Hepatocyte (in vitro differentiated cells): ENCODE measurements at regions not wholly inside any gene's neighbourhood (a gene's known extent, or its start where the extent isn't known, plus 50 kb on each side); places are given as distances from the start of the nearest gene placed in this dataset.

Source experiments
- DNase-seq: peaks from one replicate; pipeline ENCODE4 v3.0.0-alpha.2; 2016; ENCODE audit warnings: low spot score
- H2AFZ ChIP-seq: fragments of 200-600 bp; sonication (generic); 2 replicates; pipeline ENCODE4 v1.6.0; 2016; ENCODE audit warnings: antibody characterized with exemption, mild to moderate bottlenecking
- H3K27ac ChIP-seq: fragments of 200-600 bp; sonication (generic); 2 replicates; pipeline ENCODE4 v1.5.1; 2016; ENCODE audit warnings: mild to moderate bottlenecking
- H3K27me3 ChIP-seq: fragments of 200-600 bp; sonication (generic); 2 replicates; pipeline ENCODE4 v1.6.1; 2016
- H3K36me3 ChIP-seq: fragments of 200-600 bp; sonication (generic); replicated peaks from 2 replicates; pipeline ENCODE4 v1.5.1; 2016; ENCODE audit warnings: low read depth; ENCODE audit not compliant: insufficient read depth
- H3K4me1 ChIP-seq: fragments of 200-600 bp; sonication (generic); 2 replicates; pipeline ENCODE4 v1.5.1; 2016; ENCODE audit warnings: mild to moderate bottlenecking, moderate library complexity; ENCODE audit not compliant: insufficient read depth
- H3K4me2 ChIP-seq: fragments of 200-600 bp; sonication (generic); 2 replicates; pipeline ENCODE4 v1.6.0; 2016
- H3K4me3 ChIP-seq: fragments of 200-600 bp; sonication (generic); 2 replicates; pipeline ENCODE4 v1.5.1; 2016; ENCODE audit warnings: mild to moderate bottlenecking
- H3K79me2 ChIP-seq: fragments of 200-600 bp; sonication (generic); 2 replicates; pipeline ENCODE4 v1.6.0; 2017; ENCODE audit warnings: mild to moderate bottlenecking
- H3K9me2 ChIP-seq: fragments of 200-600 bp; sonication (generic); replicated peaks from 2 replicates; pipeline ENCODE4 v1.6.0; 2017; ENCODE audit warnings: mild to moderate bottlenecking; ENCODE audit not compliant: insufficient read depth
- H3K9me3 ChIP-seq: fragments of 200-600 bp; sonication (generic); 2 replicates; pipeline ENCODE4 v1.5.1; 2016; ENCODE audit warnings: low read depth, mild to moderate bottlenecking
- H4K20me1 ChIP-seq: fragments of 200-600 bp; sonication (generic); 2 replicates; pipeline ENCODE4 v1.6.0; 2016; ENCODE audit warnings: mild to moderate bottlenecking; ENCODE audit not compliant: insufficient read depth, poor library complexity, severe bottlenecking
- EZH2 ChIP-seq: fragments of 200-600 bp; sonication (generic); IDR thresholded peaks from 2 replicates; pipeline ENCODE4 v1.6.1; 2016; ENCODE audit warnings: antibody characterized with exemption, mild to moderate bottlenecking, borderline replicate concordance
- EZH2phosphoT487 ChIP-seq: fragments of 200-600 bp; sonication (generic); IDR thresholded peaks from one replicate; pipeline ENCODE4 v1.6.1; 2018; ENCODE audit warnings: antibody characterized with exemption, mild to moderate bottlenecking, low read depth, moderate library complexity; ENCODE audit not compliant: unreplicated experiment, severe bottlenecking
- WGBS: methylation state at CpG from one replicate; pipeline ENCODE4 v1.1.6; 2016; ENCODE audit warnings: low lambda C conversion rate; ENCODE audit errors: missing lambda C conversion rate; 5-methylcytosine and 5-hydroxymethylcytosine counted together
- TF ChIP-seq, protein P1 (sequence below): fragments of 200-600 bp; sonication (generic); IDR thresholded peaks from 2 replicates; pipeline ENCODE4 v1.5.1; 2016; ENCODE audit warnings: antibody characterized with exemption, mild to moderate bottlenecking; ENCODE audit not compliant: poor library complexity

DNA sequence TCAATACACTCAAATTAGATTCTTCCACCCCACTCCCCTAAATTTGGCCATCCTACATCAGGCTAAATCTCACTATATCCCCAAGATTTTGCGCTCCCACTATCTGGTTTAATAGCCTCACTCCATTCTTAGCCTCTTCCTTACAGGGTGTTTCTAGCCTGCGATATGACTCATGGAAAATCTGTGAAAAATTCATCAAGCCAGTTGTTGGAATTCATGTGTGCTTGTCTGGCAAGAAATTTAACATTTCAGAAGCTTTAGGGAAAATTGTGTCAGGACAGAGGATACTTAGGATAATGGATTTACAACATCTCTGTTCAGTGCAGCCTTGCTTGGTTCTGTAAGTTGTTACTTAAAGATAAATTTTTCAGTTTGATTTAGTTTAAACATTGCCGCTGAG lies 1249.9 kb upstream of the AUTS2 start:
- no peak overlapping the region for H3K4me2 ChIP-seq
- DNase-seq, result no peak
- H3K27ac ChIP-seq, result no peak overlapping the region
- H3K36me3 ChIP-seq, result no peaks in the 10 kb centered on the region
- H3K4me1 ChIP-seq, result no peaks in the 10 kb centered on the region
- no peaks in the 10 kb centered on the region for H4K20me1 ChIP-seq
- H3K27me3 ChIP-seq, result no peaks in the 10 kb centered on the region
- TF ChIP-seq EZH2, result no peak
- no peak overlapping the region for H3K4me3 ChIP-seq
- H3K79me2 ChIP-seq, result no peaks in the 10 kb centered on the region
- 99% methylated on average over 3 of the region's 3 CpGs for WGBS
- no peaks in the 10 kb centered on the region for H3K9me2 ChIP-seq
- H2AFZ ChIP-seq, result no peak overlapping the region
- no peaks in the 10 kb centered on the region for H3K9me3 ChIP-seq

DNA sequence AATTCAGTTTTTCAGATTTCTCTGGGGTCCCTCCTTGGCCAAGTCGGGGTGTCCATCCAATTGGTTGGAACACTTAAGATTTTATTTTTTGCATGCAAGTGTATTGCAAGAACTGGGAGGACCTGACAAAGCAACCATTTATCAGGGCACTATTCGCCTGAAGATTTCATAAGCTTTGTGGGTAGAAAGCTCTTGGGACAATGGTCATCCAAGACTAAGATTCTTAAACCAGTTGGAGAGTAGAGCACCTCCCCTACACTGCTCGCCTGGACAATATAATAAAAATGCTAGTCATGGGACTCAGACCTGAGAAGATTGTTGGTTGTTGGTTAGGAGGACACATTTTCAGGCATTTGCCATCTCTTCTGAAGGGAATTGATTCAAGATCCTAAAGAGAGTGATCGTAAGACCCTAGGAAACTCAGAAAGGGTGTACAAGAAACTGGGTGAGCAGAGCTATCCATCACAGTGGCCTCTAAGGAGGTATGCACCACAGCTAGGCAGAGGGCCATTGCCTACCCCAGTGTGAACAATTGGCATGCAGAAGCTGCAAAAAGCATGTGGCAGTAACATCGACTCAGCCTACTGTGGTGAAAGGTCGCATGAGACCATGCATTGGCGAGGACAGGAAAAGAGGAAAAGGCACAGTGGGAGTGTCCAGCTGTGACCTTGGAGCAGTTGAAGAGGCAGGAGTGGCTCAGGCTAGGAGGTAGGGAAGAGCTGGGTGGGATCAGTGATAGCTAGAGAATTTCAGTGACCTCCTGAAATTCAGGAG lies 1235.3 kb upstream of the AUTS2 start:
- 73% methylated on average over 7 of the region's 7 CpGs for WGBS

DNA sequence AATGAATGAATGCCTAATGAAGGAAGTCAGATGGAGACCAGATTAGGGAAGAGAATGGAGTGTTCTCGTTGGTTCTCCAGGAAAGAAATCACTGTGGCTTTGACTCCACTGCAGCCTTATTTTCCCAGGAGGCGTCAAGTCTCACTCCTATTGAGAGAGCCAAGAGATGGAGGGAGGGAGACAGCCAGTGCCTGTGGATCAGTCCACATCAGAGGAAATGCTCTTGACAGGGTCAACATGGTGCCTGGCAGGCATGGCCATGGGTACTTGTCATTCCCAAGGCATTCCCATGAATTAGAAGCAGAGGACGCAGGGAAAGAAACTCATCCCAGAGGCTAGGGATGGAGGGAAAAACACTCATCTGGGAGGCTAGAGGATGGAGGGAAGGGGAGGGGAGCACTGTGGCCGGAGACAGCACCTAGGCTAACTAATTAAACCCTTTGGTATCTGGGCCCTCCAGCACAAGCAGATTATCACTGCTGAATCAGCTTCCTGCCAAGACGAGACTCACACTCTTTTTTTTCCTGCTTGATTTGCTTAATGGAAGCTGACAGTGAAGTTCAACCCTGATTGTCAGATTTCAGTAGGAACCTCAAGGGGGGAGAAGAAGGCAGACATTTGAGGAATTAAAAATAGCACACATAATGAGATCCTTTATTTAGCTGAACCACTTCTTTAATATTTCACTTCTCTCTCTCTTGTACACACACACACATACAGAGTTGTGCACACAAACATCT lies 1233.2 kb upstream of the AUTS2 start:
- Histone ChIP-seq H3K27ac (no peak overlapping the region), H3K4me3 (no peak overlapping the region), H4K20me1 (no peaks in the 10 kb centered on the region), H3K27me3 (no peaks in the 10 kb centered on the region), H3K79me2 (no peaks in the 10 kb centered on the region), H2AFZ (no peak overlapping the region), H3K9me3 (no peaks in the 10 kb centered on the region), H3K36me3 (no peaks in the 10 kb centered on the region), H3K9me2 (no peaks in the 10 kb centered on the region), H3K4me2 (no peak overlapping the region), H3K4me1 (no peaks in the 10 kb centered on the region)
- no peak for DNase-seq
- no peak for TF ChIP-seq EZH2
- TF ChIP-seq, protein P1, sequence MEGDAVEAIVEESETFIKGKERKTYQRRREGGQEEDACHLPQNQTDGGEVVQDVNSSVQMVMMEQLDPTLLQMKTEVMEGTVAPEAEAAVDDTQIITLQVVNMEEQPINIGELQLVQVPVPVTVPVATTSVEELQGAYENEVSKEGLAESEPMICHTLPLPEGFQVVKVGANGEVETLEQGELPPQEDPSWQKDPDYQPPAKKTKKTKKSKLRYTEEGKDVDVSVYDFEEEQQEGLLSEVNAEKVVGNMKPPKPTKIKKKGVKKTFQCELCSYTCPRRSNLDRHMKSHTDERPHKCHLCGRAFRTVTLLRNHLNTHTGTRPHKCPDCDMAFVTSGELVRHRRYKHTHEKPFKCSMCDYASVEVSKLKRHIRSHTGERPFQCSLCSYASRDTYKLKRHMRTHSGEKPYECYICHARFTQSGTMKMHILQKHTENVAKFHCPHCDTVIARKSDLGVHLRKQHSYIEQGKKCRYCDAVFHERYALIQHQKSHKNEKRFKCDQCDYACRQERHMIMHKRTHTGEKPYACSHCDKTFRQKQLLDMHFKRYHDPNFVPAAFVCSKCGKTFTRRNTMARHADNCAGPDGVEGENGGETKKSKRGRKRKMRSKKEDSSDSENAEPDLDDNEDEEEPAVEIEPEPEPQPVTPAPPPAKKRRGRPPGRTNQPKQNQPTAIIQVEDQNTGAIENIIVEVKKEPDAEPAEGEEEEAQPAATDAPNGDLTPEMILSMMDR, result no peak
- TF ChIP-seq EZH2phosphoT487, result no peak
- 63% methylated on average over 5 of the region's 5 CpGs for WGBS

More for the DNA sequence above, 1235.3 kb upstream of the AUTS2 start:
- Histone ChIP-seq H4K20me1 (no peaks in the 10 kb centered on the region), H3K27ac (no peak overlapping the region), H2AFZ (no peak overlapping the region), H3K4me3 (no peak overlapping the region), H3K27me3 (no peaks in the 10 kb centered on the region), H3K79me2 (no peaks in the 10 kb centered on the region), H3K9me2 (no peaks in the 10 kb centered on the region), H3K9me3 (no peaks in the 10 kb centered on the region), H3K36me3 (no peaks in the 10 kb centered on the region), H3K4me2 (no peak overlapping the region), H3K4me1 (no peaks in the 10 kb centered on the region)
- DNase-seq, result no peak
- TF ChIP-seq, protein P1, result no peak
- TF ChIP-seq EZH2 (no peak), EZH2phosphoT487 (no peak)

- no peak for TF ChIP-seq EZH2
Observed at GRCh38 chr7:68371985-68372384, 1226.3 kb upstream of the AUTS2 start.

More at GRCh38 chr7:68371985-68372384, 1226.3 kb upstream of the AUTS2 start:
- no peaks in the 10 kb centered on the region for H4K20me1 ChIP-seq
- H3K36me3 ChIP-seq, result no peaks in the 10 kb centered on the region
- H3K27ac ChIP-seq, result no peak overlapping the region
- no peak overlapping the region for H3K4me2 ChIP-seq
- no peaks in the 10 kb centered on the region for H3K79me2 ChIP-seq
- no peaks in the 10 kb centered on the region for H3K4me1 ChIP-seq
- WGBS, result 79% methylated on average over 7 of the region's 7 CpGs
- H3K9me3 ChIP-seq, result peaks cover 4% of the 10 kb centered on the region
- H3K4me3 ChIP-seq, result no peak overlapping the region
- no peaks in the 10 kb centered on the region for H3K9me2 ChIP-seq
- H3K27me3 ChIP-seq, result no peaks in the 10 kb centered on the region
- DNase-seq, result no peak
- no peak overlapping the region for H2AFZ ChIP-seq
